ENCODE measurements at regions not wholly inside any gene's neighbourhood (a gene's known extent, or its start where the extent isn't known, plus 50 kb on each side); places are given as distances from the start of the nearest gene placed in this dataset.
"Not testable (repeated sequence)": the region's sequence is repeated elsewhere in the genome, so short reads cannot be mapped to it uniquely, and the experiment has no call there.

GRCh38 chr4:186789651-186790050 lies 66.0 kb upstream of the FAT1 start:
- WGBS = 74% methylated on average over 3 of the region's 3 CpGs
- no peak for DNase-seq (ENCODE audit: low spot score in 2 of 2)
- Histone ChIP-seq H3K27ac (no peak overlapping the region), H3K27me3 (no peaks in the 10 kb centered on the region), H3K36me3 (no peaks in the 10 kb centered on the region), H3K4me1 (no peaks in the 10 kb centered on the region), H3K9me3 (no peaks in the 10 kb centered on the region), H3K4me3 (no peak overlapping the region)
- TF ChIP-seq CTCF (IDR thresholded peaks at IDR 0.05) = no peak
- TF ChIP-seq POLR2A (IDR thresholded peaks at IDR 0.05) = no peak
- TF ChIP-seq EP300 (IDR thresholded peaks at IDR 0.05) = no peak
- TF ChIP-seq POLR2AphosphoS5 (IDR thresholded peaks at IDR 0.05) = no peak

GRCh38 chr4:186790630-186791029 lies 67.0 kb upstream of the FAT1 start:
- H3K27me3 ChIP-seq = no peaks in the 10 kb centered on the region

GRCh38 chr4:186792728-186793366 lies 69.2 kb upstream of the FAT1 start:
- WGBS = 67% methylated on average over 2 of the region's 2 CpGs
- no peak for DNase-seq (ENCODE audit: low spot score in 2 of 2)
- TF ChIP-seq EP300 (IDR thresholded peaks at IDR 0.05) (no peak), CTCF (IDR thresholded peaks at IDR 0.05) (no peak), POLR2AphosphoS5 (IDR thresholded peaks at IDR 0.05) (no peak), POLR2A (IDR thresholded peaks at IDR 0.05) (no peak)

More at GRCh38 chr4:186790630-186791029, 67.0 kb upstream of the FAT1 start:
- TF ChIP-seq POLR2AphosphoS5 (IDR thresholded peaks at IDR 0.05) (no peak), POLR2A (IDR thresholded peaks at IDR 0.05) (no peak), EP300 (IDR thresholded peaks at IDR 0.05) (no peak), CTCF (IDR thresholded peaks at IDR 0.05) (no peak)
- Histone ChIP-seq H3K4me1 (no peaks in the 10 kb centered on the region), H3K36me3 (no peaks in the 10 kb centered on the region), H3K27ac (no peak overlapping the region), H3K4me3 (no peak overlapping the region), H3K9me3 (no peaks in the 10 kb centered on the region)
- no peak for DNase-seq (ENCODE audit: low spot score in 2 of 2)

GRCh38 chr4:186798951-186799659 lies 75.4 kb upstream of the FAT1 start:
- DNase-seq (ENCODE audit: low spot score in 2 of 2) = no peak
- no peaks in the 10 kb centered on the region for H3K36me3 ChIP-seq
- no peaks in the 10 kb centered on the region for H3K4me1 ChIP-seq
- H3K27me3 ChIP-seq = no peaks in the 10 kb centered on the region
- WGBS = 67% methylated on average over 4 of the region's 4 CpGs
- TF ChIP-seq CTCF (IDR thresholded peaks at IDR 0.05) (no peak), POLR2AphosphoS5 (IDR thresholded peaks at IDR 0.05) (no peak), EP300 (IDR thresholded peaks at IDR 0.05) (no peak), POLR2A (IDR thresholded peaks at IDR 0.05) (no peak)
- no peaks in the 10 kb centered on the region for H3K9me3 ChIP-seq
- H3K4me3 ChIP-seq = no peak overlapping the region
- no peak overlapping the region for H3K27ac ChIP-seq

More at GRCh38 chr4:186792728-186793366, 69.2 kb upstream of the FAT1 start:
- Histone ChIP-seq H3K27me3 (no peaks in the 10 kb centered on the region), H3K4me1 (no peaks in the 10 kb centered on the region), H3K9me3 (no peaks in the 10 kb centered on the region), H3K36me3 (no peaks in the 10 kb centered on the region), H3K4me3 (no peak overlapping the region), H3K27ac (no peak overlapping the region)

GRCh38 chr4:186805020-186805820 lies 81.6 kb upstream of the FAT1 start:
- Histone ChIP-seq H3K9me3 (no peaks in the 10 kb centered on the region), H3K4me1 (no peaks in the 10 kb centered on the region), H3K27ac (no peak overlapping the region), H3K4me3 (no peak overlapping the region), H3K27me3 (no peaks in the 10 kb centered on the region), H3K36me3 (no peaks in the 10 kb centered on the region)
- 88% methylated on average over 6 of the region's 6 CpGs for WGBS
- TF ChIP-seq POLR2AphosphoS5 (IDR thresholded peaks at IDR 0.05) (no peak), EP300 (IDR thresholded peaks at IDR 0.05) (no peak), POLR2A (IDR thresholded peaks at IDR 0.05) (no peak), CTCF (IDR thresholded peaks at IDR 0.05) (no peak)
- no peak for DNase-seq (ENCODE audit: low spot score in 2 of 2)

GRCh38 chr4:186805917-186806316 lies 82.3 kb upstream of the FAT1 start:
- WGBS = 93% methylated on average over 5 of the region's 5 CpGs
- not testable (repeated sequence) for H3K9me3 ChIP-seq

More at GRCh38 chr4:186805917-186806316, 82.3 kb upstream of the FAT1 start:
- not testable (repeated sequence) for H3K27ac ChIP-seq; H3K36me3 ChIP-seq; H3K4me3 ChIP-seq; H3K27me3 ChIP-seq; DNase-seq (ENCODE audit: low spot score in 2 of 2); H3K4me1 ChIP-seq
